Neuronal stem cell (in vitro differentiated cells): ENCODE measurements at regions not wholly inside any gene's neighbourhood (a gene's known extent, or its start where the extent isn't known, plus 50 kb on each side); places are given as distances from the start of the nearest gene placed in this dataset.
"Not testable (repeated sequence)": the region's sequence is repeated elsewhere in the genome, so short reads cannot be mapped to it uniquely, and the experiment has no call there.

ENCODE experiments used
- DNase-seq: peaks from one replicate; pipeline ENCODE4 v3.0.0-alpha.2; 2013; ENCODE audit warnings: low spot score
- H2AFZ ChIP-seq: one replicate; pipeline ENCODE4 v1.6.1; 2013; ENCODE audit warnings: mild to moderate bottlenecking, low read length, inconsistent platforms
- H2AK5ac ChIP-seq: 2 replicates; pipeline ENCODE4 v1.6.1; 2013; ENCODE audit warnings: low read depth, mild to moderate bottlenecking, inconsistent platforms, low read length, moderate library complexity, mixed read lengths
- H2BK120ac ChIP-seq: 2 replicates; pipeline ENCODE4 v1.6.1; 2013; ENCODE audit warnings: low read depth, mild to moderate bottlenecking, inconsistent platforms, low read length, moderate library complexity, mixed read lengths
- H2BK12ac ChIP-seq: one replicate; pipeline ENCODE4 v1.6.1; 2013; ENCODE audit warnings: low read length, inconsistent platforms
- H2BK15ac ChIP-seq: 2 replicates; pipeline ENCODE4 v1.6.1; 2013; ENCODE audit warnings: mild to moderate bottlenecking, low read length, inconsistent platforms, mixed read lengths
- H2BK5ac ChIP-seq: one replicate; pipeline ENCODE4 v1.6.1; 2013; ENCODE audit warnings: inconsistent platforms, mild to moderate bottlenecking, low read length, moderate library complexity
- H3K14ac ChIP-seq: one replicate; pipeline ENCODE4 v1.6.1; 2013; ENCODE audit warnings: low read length, inconsistent platforms
- H3K18ac ChIP-seq: 2 replicates; pipeline ENCODE4 v1.6.1; 2013; ENCODE audit warnings: low read length, inconsistent platforms
- H3K23ac ChIP-seq: 2 replicates; pipeline ENCODE4 v1.6.1; 2013; ENCODE audit warnings: low read depth, mild to moderate bottlenecking, mixed read lengths, low read length, inconsistent platforms; ENCODE audit not compliant: poor library complexity
- H3K27ac ChIP-seq: replicated peaks from 3 replicates; pipeline ENCODE4 v1.5.1; 2013; ENCODE audit warnings: low read length, inconsistent platforms
- H3K27me3 ChIP-seq, 3 experiments: 2 replicates each; pipeline ENCODE4 v1.6.1; 2013; ENCODE audit warnings: low read length in 3 of 3, mild to moderate bottlenecking in 2 of 3, inconsistent platforms in 1 of 3, low read depth in 1 of 3, mixed read lengths in 1 of 3, moderate library complexity in 1 of 3; ENCODE audit not compliant: control insufficient read depth in 3 of 3, insufficient read depth in 3 of 3
- H3K36me3 ChIP-seq, 2 donors: replicated peaks in 1 of 2; 2 replicates each; pipeline ENCODE4 v1.6.1; 2013; ENCODE audit warnings: low read length in 2 of 2; ENCODE audit not compliant: control insufficient read depth in 2 of 2, insufficient read depth in 2 of 2
- H3K4ac ChIP-seq: 2 replicates; pipeline ENCODE4 v1.6.1; 2013; ENCODE audit warnings: inconsistent platforms, mild to moderate bottlenecking, low read length, moderate library complexity
- H3K4me1 ChIP-seq, 2 donors: 1 replicate in 1 of 2; 2 replicates in 1 of 2; pipeline ENCODE4 v1.6.1; 2013; ENCODE audit warnings: low read length in 2 of 2, low read depth in 1 of 2; ENCODE audit not compliant: control insufficient read depth in 2 of 2, insufficient read depth in 1 of 2
- H3K4me2 ChIP-seq: one replicate; pipeline ENCODE4 v1.6.1; 2013; ENCODE audit warnings: mild to moderate bottlenecking, low read length, inconsistent platforms; ENCODE audit not compliant: insufficient read depth, poor library complexity, severe bottlenecking
- H3K4me3 ChIP-seq, 2 donors: 2 replicates each; pipeline ENCODE4 v1.5.1; 2013; ENCODE audit warnings: low read length in 2 of 2, mild to moderate bottlenecking in 2 of 2, inconsistent platforms in 1 of 2, moderate library complexity in 1 of 2
- H3K79me1 ChIP-seq: one replicate; pipeline ENCODE4 v1.6.1; 2013; ENCODE audit warnings: low read depth, mild to moderate bottlenecking, inconsistent platforms, low read length, moderate library complexity
- H3K9ac ChIP-seq: one replicate; pipeline ENCODE4 v1.6.1; 2013; ENCODE audit warnings: mild to moderate bottlenecking, low read depth, low read length, inconsistent platforms; ENCODE audit not compliant: poor library complexity
- H3K9me3 ChIP-seq, 2 donors: replicated peaks in 1 of 2; 2 replicates each; pipeline versions ENCODE3 to v1.6.1; 2013; ENCODE audit warnings: low read length in 2 of 2, mild to moderate bottlenecking in 2 of 2, inconsistent platforms in 1 of 2, low read depth in 1 of 2, mixed read lengths in 1 of 2, moderate library complexity in 1 of 2; ENCODE audit not compliant: control insufficient read depth in 2 of 2, insufficient read depth in 1 of 2
- H4K8ac ChIP-seq: one replicate; pipeline ENCODE4 v1.6.1; 2013; ENCODE audit warnings: low read depth, mild to moderate bottlenecking, inconsistent platforms, low read length, moderate library complexity
- H4K91ac ChIP-seq: one replicate; pipeline ENCODE4 v1.6.1; 2013; ENCODE audit warnings: low read length, low read depth, mild to moderate bottlenecking, inconsistent platforms; ENCODE audit not compliant: poor library complexity
- WGBS, 2 donors: extraction: QIAGEN DNeasy Blood & Tissue Kit; methylation state at CpG; one replicate each; pipeline ENCODE4 v1.1.7; 2013; ENCODE audit warnings: missing lambda C conversion rate in 2 of 2, mixed read lengths in 1 of 2; ENCODE audit not compliant: insufficient read length in 2 of 2, insufficient replicate concordance in 1 of 2; ENCODE audit errors: extremely low coverage in 2 of 2; 5-methylcytosine and 5-hydroxymethylcytosine counted together

- not testable (repeated sequence) for H2BK120ac ChIP-seq, H2BK5ac ChIP-seq, H3K14ac ChIP-seq, H3K18ac ChIP-seq, H3K4ac ChIP-seq, H2AK5ac ChIP-seq, H2AFZ ChIP-seq, DNase-seq, H4K91ac ChIP-seq, H3K4me3 ChIP-seq, H3K4me1 ChIP-seq, H3K79me1 ChIP-seq, H2BK15ac ChIP-seq, H3K4me2 ChIP-seq, H3K36me3 ChIP-seq, H3K27ac ChIP-seq, H2BK12ac ChIP-seq, H3K23ac ChIP-seq, H3K9me3 ChIP-seq, H4K8ac ChIP-seq, H3K9ac ChIP-seq, H3K27me3 ChIP-seq
- no CpG with 5 or more reads among the region's 12 CpGs for WGBS, 2 donors
Observed at GRCh38 chr6:168168936-168169335, 89.9 kb upstream of the FRMD1 start.

GRCh38 chr6:168168330-168168729 is 89.3 kb upstream of the FRMD1 start:
- H2BK12ac ChIP-seq, H2BK5ac ChIP-seq, H3K23ac ChIP-seq, DNase-seq, H4K8ac ChIP-seq, H2AFZ ChIP-seq, H3K4me2 ChIP-seq, H3K4me3 ChIP-seq, H3K36me3 ChIP-seq, H3K4ac ChIP-seq, H2BK15ac ChIP-seq, H3K14ac ChIP-seq, H3K9me3 ChIP-seq, H3K27ac ChIP-seq, H2BK120ac ChIP-seq, H3K4me1 ChIP-seq, H3K9ac ChIP-seq, H2AK5ac ChIP-seq, H3K79me1 ChIP-seq, H4K91ac ChIP-seq, H3K27me3 ChIP-seq, H3K18ac ChIP-seq: not testable (repeated sequence)
- WGBS, 2 donors, result no CpG with 5 or more reads among the region's 13 CpGs

DNA sequence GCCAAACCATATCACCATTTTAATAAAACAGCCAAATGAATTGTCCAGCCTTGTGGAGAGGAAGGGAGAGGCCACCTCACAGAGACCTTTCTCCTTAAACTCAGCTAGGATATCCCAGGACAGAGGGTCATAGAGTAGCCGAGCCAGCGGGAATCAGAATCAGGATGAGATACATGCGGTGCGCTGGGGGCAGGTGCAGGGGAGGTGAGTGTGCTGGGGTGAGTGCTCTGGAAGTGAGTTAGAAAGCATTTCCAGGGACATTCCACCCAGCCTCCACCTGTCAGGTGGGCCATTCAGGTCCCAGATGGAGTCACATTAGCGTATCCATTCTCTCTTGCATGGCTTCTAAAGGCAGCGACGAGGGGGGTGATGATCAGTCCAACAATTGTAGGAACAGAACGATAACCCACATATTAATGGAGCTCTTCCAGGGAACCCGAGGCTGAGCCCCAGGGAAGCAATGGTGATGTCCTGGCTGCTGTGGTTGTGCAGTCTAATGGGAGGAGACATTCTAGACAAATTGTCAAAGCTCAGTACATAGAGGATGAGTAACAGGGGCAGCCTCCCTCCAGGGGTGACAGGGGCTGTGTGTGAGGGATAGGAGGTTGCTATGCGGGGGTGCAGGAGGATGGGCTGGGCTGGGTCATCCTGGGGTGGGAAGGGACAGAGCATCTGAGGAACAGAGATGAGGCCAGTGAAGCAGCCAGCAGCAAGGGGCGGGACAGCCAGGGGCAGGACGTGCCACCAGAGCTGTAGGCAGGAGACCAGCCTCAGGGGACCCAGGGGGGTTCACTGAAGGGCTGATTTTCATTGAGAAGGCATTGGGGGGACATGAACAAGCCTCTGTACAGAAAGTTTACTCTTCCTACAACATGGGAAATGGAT is 88.7 kb upstream of the FRMD1 start:
- no peak overlapping the region for H3K4me3 ChIP-seq
- no peaks in the 10 kb centered on the region for H3K27me3 ChIP-seq
- H3K18ac ChIP-seq, result no peak overlapping the region
- H3K79me1 ChIP-seq, result no peaks in the 10 kb centered on the region
- H3K4ac ChIP-seq, result no peak overlapping the region
- no peak overlapping the region for H3K9ac ChIP-seq
- no peak overlapping the region for H4K8ac ChIP-seq
- no peak overlapping the region for H4K91ac ChIP-seq
- H3K36me3 ChIP-seq, result no peaks in the 10 kb centered on the region
- H2BK120ac ChIP-seq, result peak overlapping the region; percentile 12
- no peak overlapping the region for H2AK5ac ChIP-seq
- peak overlapping the region; percentile 51 for H3K14ac ChIP-seq
- no peak overlapping the region for H2AFZ ChIP-seq
- DNase-seq, result no peak
- H3K23ac ChIP-seq, result peak overlapping the region; percentile 6
- no peaks in the 10 kb centered on the region for H3K9me3 ChIP-seq
- H2BK15ac ChIP-seq, result no peak overlapping the region
- H2BK5ac ChIP-seq, result no peak overlapping the region
- H2BK12ac ChIP-seq, result no peak overlapping the region
- H3K4me2 ChIP-seq, result no peak overlapping the region
- WGBS, 2 donors, result no CpG with 5 or more reads among the region's 12 CpGs
- peaks cover 5 to 10% of the 10 kb centered on the region in 2 donors for H3K4me1 ChIP-seq
- H3K27ac ChIP-seq, result no peak overlapping the region

GRCh38 chr6:168166627-168167026 is 87.6 kb upstream of the FRMD1 start:
- no peak overlapping the region for H4K91ac ChIP-seq
- H3K79me1 ChIP-seq, result no peaks in the 10 kb centered on the region
- peaks cover 5 to 7% of the 10 kb centered on the region in 2 donors for H3K4me1 ChIP-seq
- H3K4ac ChIP-seq, result no peak overlapping the region
- WGBS, 2 donors, result no CpG with 5 or more reads among the region's 7 CpGs
- no peak overlapping the region for H2BK5ac ChIP-seq
- H3K18ac ChIP-seq, result no peak overlapping the region
- H3K14ac ChIP-seq, result no peak overlapping the region
- H3K27ac ChIP-seq, result no peak overlapping the region
- H2AFZ ChIP-seq, result no peak overlapping the region
- H3K27me3 ChIP-seq, result no peaks in the 10 kb centered on the region
- no peak overlapping the region for H2BK15ac ChIP-seq
- H3K4me2 ChIP-seq, result no peak overlapping the region
- no peaks in the 10 kb centered on the region for H3K36me3 ChIP-seq
- H4K8ac ChIP-seq, result no peak overlapping the region
- no peak overlapping the region for H3K9ac ChIP-seq
- DNase-seq, result no peak
- no peak overlapping the region for H2BK120ac ChIP-seq
- H3K9me3 ChIP-seq, result no peaks in the 10 kb centered on the region
- H3K4me3 ChIP-seq, result no peak overlapping the region
- no peak overlapping the region for H2AK5ac ChIP-seq
- H3K23ac ChIP-seq, result no peak overlapping the region
- H2BK12ac ChIP-seq, result no peak overlapping the region
